ENCODE measurements at regions not wholly inside any gene's neighbourhood (a gene's known extent, or its start where the extent isn't known, plus 50 kb on each side); places are given as distances from the start of the nearest gene placed in this dataset.

GRCh38 chr4:11152684-11153083 is 276.0 kb downstream of the HS3ST1 start:
- no peak for DNase-seq (ENCODE audit: low spot score)
- Histone ChIP-seq H3K27ac (ENCODE audit: low read depth, low read length, poor library complexity, severe bottlenecking) (no peak overlapping the region), H3K9me3 (ENCODE audit: low read depth, low read length, poor library complexity, severe bottlenecking) (peaks cover 50% of the 10 kb centered on the region), H3K4me3 (ENCODE audit: low read depth, low read length, poor library complexity, severe bottlenecking) (no peak overlapping the region), H3K27me3 (replicated peaks; ENCODE audit: insufficient read depth, low read depth, low read length, poor library complexity) (no peaks in the 10 kb centered on the region), H3K4me1 (ENCODE audit: insufficient read depth, low read length, poor library complexity, severe bottlenecking) (no peaks in the 10 kb centered on the region), H3K36me3 (ENCODE audit: insufficient read depth, low read length, poor library complexity, severe bottlenecking) (no peaks in the 10 kb centered on the region)
- CTCF ChIA-PET = no interaction called here
- intact Hi-C loops (cut with micrococcal nuclease; ENCODE audit: unreplicated experiment) = no loop called here
- POLR2A ChIA-PET (ENCODE audit: low non-redundant PET) = no interaction called here
- no peak for TF ChIP-seq CTCF (conservative IDR thresholded peaks at IDR 0.05; ENCODE audit: low read depth, low read length)
- TF ChIP-seq EZH2 (IDR thresholded peaks at IDR 0.05; ENCODE audit: borderline replicate concordance, low read depth, low read length, poor library complexity, severe bottlenecking) = no peak
- BruUV-seq (replicated peaks) = no TSS peak

GRCh38 chr4:11151500-11151899 is 277.2 kb downstream of the HS3ST1 start:
- intact Hi-C loops (cut with micrococcal nuclease; ENCODE audit: unreplicated experiment) = no loop called here
- no TSS peak for BruUV-seq (replicated peaks)
- no peak overlapping the region for H3K4me3 ChIP-seq (ENCODE audit: low read depth, low read length, poor library complexity, severe bottlenecking)
- ChIA-PET POLR2A (ENCODE audit: low non-redundant PET) (no interaction called here), CTCF (no interaction called here)
- TF ChIP-seq EZH2 (IDR thresholded peaks at IDR 0.05; ENCODE audit: borderline replicate concordance, low read depth, low read length, poor library complexity, severe bottlenecking) (no peak), CTCF (conservative IDR thresholded peaks at IDR 0.05; ENCODE audit: low read depth, low read length) (no peak)
- no peaks in the 10 kb centered on the region for H3K4me1 ChIP-seq (ENCODE audit: insufficient read depth, low read length, poor library complexity, severe bottlenecking)
- no peaks in the 10 kb centered on the region for H3K27me3 ChIP-seq (replicated peaks; ENCODE audit: insufficient read depth, low read depth, low read length, poor library complexity)
- H3K9me3 ChIP-seq (ENCODE audit: low read depth, low read length, poor library complexity, severe bottlenecking) = peaks cover 43% of the 10 kb centered on the region
- no peaks in the 10 kb centered on the region for H3K36me3 ChIP-seq (ENCODE audit: insufficient read depth, low read length, poor library complexity, severe bottlenecking)
- no peak overlapping the region for H3K27ac ChIP-seq (ENCODE audit: low read depth, low read length, poor library complexity, severe bottlenecking)
- DNase-seq (ENCODE audit: low spot score) = no peak

- no peak for TF ChIP-seq CTCF (conservative IDR thresholded peaks at IDR 0.05; ENCODE audit: low read depth, low read length)
- TF ChIP-seq EZH2 (IDR thresholded peaks at IDR 0.05; ENCODE audit: borderline replicate concordance, low read depth, low read length, poor library complexity, severe bottlenecking) = no peak
- Histone ChIP-seq H3K9me3 (ENCODE audit: low read depth, low read length, poor library complexity, severe bottlenecking) (peaks cover 31% of the 10 kb centered on the region), H3K4me1 (ENCODE audit: insufficient read depth, low read length, poor library complexity, severe bottlenecking) (no peaks in the 10 kb centered on the region), H3K36me3 (ENCODE audit: insufficient read depth, low read length, poor library complexity, severe bottlenecking) (no peaks in the 10 kb centered on the region), H3K27ac (ENCODE audit: low read depth, low read length, poor library complexity, severe bottlenecking) (no peak overlapping the region), H3K27me3 (replicated peaks; ENCODE audit: insufficient read depth, low read depth, low read length, poor library complexity) (no peaks in the 10 kb centered on the region), H3K4me3 (ENCODE audit: low read depth, low read length, poor library complexity, severe bottlenecking) (no peak overlapping the region)
- POLR2A ChIA-PET (ENCODE audit: low non-redundant PET) = no interaction called here
- BruUV-seq (replicated peaks) = no TSS peak
- no peak for DNase-seq (ENCODE audit: low spot score)
- CTCF ChIA-PET = no interaction called here
- intact Hi-C loops (cut with micrococcal nuclease; ENCODE audit: unreplicated experiment) = no loop called here
Observed at GRCh38 chr4:11149612-11150259, 279.0 kb downstream of the HS3ST1 start.

Measured in A673 (cell line).